HPDE6-E6E7 (cell line): ENCODE measurements at regions not wholly inside any gene's neighbourhood (a gene's known extent, or its start where the extent isn't known, plus 50 kb on each side); places are given as distances from the start of the nearest gene placed in this dataset.
"Not testable (repeated sequence)": the region's sequence is repeated elsewhere in the genome, so short reads cannot be mapped to it uniquely, and the experiment has no call there.

Source experiments
- DNase-seq: peaks from one replicate; pipeline ENCODE4 v3.0.0; 2011; ENCODE audit warnings: missing footprints; ENCODE audit errors: extremely low spot score

DNA sequence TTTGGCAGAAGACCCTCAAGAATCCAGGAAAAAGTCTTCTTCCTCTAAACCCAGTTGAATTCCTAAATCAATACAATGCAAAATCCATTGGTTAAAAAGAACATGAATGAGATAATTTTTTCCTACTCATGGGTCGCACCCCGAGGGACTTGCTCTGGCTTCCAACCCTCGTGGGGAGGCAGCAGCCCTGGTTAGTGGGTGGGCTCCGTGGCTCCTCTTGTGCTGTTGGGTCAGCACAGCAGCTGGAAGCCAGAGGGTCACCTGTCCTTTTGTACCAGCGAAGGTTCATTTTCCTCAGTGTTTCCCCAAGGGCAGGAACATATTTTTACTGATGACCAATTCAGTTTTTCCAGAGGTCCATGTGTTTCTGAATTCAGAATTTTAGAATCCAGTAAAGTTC, 120.6 kb upstream of the S1PR3 start:
- no peak for DNase-seq

DNA sequence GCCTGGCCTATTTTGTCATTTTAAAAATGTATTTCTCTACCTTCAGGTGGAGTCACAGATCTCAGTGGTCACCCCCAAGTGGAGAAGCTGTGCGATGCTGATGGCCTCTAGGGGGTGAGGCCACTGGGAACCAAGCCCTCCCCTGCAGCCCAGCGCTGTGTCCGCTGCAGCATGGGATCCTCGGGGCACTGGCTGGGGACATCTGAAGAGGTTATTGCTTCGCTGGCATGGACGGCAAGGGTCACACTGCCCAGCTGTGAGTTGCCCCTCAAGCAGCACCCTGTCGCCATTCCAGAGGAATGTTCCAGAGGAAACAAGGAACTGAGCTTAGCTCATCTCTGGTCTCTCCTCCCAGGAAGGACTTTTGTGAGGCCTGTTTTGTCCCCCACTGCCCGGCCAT, 119.6 kb upstream of the S1PR3 start:
- DNase-seq = no peak

DNA sequence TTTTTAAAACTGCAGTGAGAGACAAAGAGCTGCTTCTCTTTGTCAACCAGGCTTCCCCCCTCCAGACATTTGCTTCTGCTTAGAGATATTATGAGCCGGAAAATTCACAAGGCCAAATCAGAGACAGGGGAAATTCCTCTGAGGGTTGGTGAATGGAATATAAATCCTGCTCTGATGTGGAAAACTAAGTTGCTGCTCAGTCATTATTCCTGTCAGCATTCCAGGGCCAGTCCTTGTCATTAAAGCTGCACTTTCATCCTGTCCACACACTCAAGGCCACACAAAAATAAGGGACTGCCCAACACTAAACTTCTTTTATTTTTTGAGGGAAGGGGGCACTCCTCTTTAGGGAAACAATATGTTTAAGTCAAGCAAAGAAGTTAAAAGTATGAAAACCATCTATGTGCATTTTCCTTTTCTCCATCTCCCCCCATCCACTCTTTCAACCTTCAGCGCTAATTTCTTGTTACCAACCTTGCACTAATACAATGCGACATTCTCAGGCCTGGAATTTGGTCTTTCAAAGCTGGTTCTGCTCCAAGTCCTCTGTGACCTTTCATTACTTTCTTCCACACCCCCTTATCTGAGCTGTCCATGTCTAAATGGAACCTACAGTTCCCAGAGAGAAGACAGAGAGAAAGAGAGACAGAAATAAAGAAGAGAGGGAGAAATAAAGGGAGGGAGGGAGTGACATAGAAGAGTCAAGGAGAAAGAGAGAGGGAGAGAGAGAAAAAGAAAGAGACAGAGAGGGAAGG, 118.9 kb upstream of the S1PR3 start:
- DNase-seq = no peak

- DNase-seq = no peak
Measured at GRCh38 chr9:88873635-88874034, 117.6 kb upstream of the S1PR3 start.

GRCh38 chr9:88874391-88874790, 116.9 kb upstream of the S1PR3 start:
- no peak for DNase-seq

DNA sequence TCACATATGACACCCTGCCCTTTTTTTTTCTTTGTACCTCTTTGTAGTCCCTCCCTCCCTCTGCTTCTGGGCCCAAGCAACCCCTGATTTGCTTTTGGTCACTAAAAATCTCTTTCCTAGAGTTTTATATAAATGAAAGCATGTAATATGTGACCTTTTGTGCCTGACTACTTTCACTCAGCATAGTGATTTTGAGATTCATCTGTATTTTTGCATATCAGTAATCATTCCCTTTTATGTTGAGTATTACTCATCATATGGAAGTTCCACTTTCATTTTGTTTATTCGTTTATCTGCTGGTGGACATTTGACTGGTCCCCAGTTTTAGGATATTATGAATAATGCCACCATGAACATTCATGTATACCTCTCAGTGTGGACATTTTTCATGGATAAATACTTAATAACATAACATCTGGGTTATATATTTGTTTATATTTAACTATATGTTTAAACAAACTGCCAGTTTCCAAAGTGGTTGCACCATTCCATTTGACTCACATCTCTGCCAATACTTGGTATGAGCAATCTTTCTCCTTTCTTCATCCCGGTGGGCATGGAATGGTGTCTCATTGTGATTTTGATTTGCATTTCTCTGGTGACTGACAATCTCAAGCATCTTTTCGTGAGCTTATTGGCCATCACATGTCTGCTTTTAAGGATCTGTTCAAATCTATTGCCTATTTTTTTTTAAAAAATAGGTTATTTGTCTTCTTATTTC, 115.7 kb upstream of the S1PR3 start:
- no peak for DNase-seq

GRCh38 chr9:88880199-88880598, 111.1 kb upstream of the S1PR3 start:
- DNase-seq = no peak

GRCh38 chr9:88884291-88884690, 107.0 kb upstream of the S1PR3 start:
- not testable (repeated sequence) for DNase-seq

DNA sequence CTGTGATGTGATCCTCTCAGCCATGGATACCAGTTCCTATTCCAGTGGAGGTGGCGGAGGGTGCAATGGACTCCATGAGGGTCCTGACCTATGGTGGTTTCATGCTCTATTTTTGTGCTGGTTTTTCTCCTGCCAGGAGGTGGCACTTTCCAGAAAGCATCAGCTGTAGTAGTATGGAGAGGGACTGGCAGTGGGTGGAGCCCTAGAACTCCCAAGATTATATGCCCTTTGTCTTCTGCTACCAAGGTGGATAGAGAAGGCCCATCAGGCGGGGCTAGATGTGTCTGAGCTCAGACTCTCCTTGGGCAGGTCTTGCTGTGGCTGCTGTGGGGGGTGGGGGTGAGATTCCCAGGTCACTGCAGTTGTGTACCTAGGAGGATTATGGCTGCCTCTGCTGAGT, 104.5 kb upstream of the S1PR3 start:
- not testable (repeated sequence) for DNase-seq

- DNase-seq = no peak
Measured at GRCh38 chr9:88889386-88889785, 101.9 kb upstream of the S1PR3 start.

DNA sequence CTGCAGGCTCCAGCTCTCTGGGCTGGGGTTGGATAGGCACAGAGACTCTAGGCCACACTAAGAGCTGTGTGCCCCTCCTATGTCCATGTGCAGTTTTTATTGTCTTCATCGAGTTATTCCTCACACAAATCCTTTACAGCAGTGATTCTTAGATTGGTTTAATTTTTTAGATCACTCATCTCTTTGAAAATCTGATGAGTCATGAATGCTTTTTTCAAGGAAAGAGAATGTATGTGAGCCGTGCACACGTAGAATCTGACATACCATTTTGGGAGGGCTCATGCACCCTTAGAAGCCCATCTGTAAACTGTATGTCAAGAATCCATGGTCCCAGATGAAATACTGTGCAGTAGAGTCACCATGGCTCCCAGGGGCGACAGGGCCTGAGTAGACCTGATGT, 100.7 kb upstream of the S1PR3 start:
- no peak for DNase-seq

DNA sequence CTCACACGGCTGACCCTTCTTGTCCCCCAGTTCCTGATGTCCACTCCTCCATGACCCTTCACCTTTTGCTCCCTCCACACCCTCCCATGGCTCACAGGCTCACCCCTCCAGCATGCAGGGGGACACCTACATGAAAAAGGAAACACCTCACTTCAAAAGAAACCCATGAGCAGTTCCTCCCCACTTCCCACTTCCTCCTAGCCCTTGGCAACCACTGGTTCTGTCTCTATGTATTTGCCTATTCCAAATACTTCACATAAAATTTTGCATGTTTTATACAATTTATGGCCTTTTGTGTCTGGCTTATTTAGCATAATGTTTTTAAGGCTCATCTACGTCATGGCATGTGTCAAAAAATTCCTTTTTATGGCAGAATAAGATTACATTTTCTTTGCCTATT, 100.2 kb upstream of the S1PR3 start:
- no peak for DNase-seq

DNA sequence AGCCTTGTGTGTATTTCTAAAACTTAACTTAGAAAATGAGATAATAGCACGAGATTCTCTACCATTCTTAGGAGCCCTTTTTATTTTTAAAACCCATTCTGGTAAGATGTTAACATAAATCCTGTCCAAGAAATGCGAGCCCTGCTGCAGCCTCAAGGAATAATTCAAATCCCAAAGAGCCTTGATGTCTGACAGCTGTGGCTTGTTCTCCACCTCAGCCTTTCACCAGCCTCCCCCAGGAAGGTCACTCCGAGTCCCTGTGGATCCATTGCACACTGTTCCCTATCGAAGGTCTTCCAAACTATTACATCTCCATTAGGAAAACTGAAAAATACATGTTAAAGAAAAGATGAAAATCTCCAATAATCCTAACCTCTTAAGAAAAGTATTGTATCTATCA, 98.5 kb upstream of the S1PR3 start:
- DNase-seq = no peak

DNA sequence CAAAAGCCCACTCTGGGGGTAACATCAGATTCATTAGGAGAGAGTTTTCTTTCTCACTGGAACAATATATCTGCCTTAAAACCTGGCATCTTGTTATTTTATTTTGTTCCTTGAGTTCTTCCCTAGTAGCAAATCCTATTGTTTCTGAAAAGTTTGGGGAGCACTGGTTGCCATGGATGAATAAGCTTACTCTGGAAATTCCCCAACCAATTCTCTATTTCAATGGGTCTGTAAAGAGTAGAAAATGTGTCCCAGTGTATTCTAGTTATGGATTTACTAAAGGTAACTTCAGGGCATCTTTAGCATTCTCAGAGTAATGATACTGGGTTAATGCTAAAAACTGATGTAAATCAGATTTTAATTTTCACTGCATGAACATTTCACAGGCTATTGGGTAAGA, 94.2 kb upstream of the S1PR3 start:
- no peak for DNase-seq

GRCh38 chr9:88898039-88898720, 93.1 kb upstream of the S1PR3 start:
- no peak for DNase-seq

GRCh38 chr9:88905506-88905905, 85.8 kb upstream of the S1PR3 start:
- no peak for DNase-seq

DNA sequence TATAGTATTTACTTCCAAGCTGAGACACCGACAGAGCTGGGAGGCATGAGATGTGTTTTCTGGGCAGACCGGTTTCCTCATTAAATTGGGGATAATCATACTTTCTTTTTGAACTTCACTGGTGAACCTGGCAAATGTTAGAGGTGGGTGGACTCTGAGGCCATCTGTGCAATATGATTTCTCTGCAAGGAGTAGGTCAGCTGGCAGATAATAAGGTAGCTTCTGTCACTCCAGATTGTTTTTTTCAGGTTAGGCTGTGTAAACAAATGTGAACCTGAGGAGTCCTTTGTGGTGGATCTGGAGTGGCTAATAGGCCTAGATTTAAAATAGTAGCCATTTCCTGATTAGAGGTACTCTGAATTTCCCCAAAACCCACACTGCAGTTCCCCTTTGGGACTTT, 75.4 kb upstream of the S1PR3 start:
- no peak for DNase-seq

- DNase-seq = no peak
Measured at GRCh38 chr9:88916894-88917293, 74.4 kb upstream of the S1PR3 start.

DNA sequence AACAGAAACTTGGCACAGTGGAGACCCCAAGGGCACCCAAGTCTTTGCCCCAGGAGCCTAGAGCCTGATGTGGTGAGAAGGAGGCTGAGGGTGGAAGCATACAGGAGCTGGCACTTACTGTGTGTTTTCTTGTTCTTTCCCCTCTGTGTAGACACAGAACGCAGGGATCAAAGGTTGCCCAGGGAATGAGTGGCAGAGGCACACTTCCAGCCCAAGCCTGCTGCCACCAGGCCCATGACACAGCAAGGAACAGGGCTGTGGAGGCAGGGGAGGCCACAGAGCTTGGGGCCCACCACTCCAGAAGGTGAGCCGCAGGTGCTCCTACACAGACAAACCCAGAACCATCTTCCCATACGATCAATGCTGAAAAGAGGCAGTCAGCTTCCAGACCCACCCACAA, 73.9 kb upstream of the S1PR3 start:
- DNase-seq = no peak

DNA sequence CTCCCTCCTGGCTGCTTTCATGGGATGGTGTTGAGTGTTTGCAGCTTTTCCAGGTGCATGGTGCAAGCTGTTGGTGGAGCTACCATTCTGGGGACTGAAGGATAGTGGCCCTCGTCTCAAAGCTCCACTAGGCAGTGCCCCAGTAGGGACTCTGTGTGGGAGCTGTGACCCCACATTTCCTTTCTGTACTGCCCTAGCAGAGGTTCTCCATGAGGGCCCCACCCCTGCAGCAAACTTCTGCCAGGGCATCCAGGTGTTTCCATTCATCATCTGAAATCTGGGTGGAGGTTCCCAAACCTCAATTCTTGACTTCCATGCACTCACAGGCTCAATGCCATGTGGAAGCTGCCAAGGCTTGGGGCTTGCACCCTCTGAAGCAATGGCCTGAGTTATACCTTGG, 72.7 kb upstream of the S1PR3 start:
- DNase-seq = not testable (repeated sequence)

GRCh38 chr9:88920645-88921044, 70.6 kb upstream of the S1PR3 start:
- no peak for DNase-seq

DNA sequence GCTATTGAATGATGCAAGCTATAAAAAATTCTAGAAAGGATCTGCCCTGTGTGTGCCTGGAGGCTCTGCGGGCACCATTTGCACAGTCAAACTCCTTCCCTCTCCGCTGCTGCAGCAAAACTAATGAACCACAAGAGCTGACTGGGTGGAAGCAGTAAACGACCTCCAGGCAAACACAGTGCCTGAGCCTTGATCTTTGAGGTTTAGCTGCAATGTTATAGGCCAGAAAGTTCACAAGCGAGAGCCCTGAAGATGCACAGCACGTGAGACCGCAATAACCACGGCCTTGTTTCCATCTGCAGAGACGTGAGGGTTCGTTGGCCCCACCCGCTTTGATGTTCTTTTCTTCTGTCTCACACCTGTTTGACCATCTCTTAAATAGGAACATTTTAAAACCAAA, 69.2 kb upstream of the S1PR3 start:
- no peak for DNase-seq

- DNase-seq = no peak
Measured at GRCh38 chr9:88923092-88923491, 68.2 kb upstream of the S1PR3 start.
